Gastrocnemius medialis (tissue), 4 donors: ENCODE measurements at regions not wholly inside any gene's neighbourhood (a gene's known extent, or its start where the extent isn't known, plus 50 kb on each side); places are given as distances from the start of the nearest gene placed in this dataset.
A peak's percentile ranks its signal among the peaks of the same experiment; 100 is the strongest.
"Not testable (repeated sequence)": the region's sequence is repeated elsewhere in the genome, so short reads cannot be mapped to it uniquely, and the experiment has no call there.

ENCODE experiments used
- ATAC-seq, 2 donors: fragments of 150-250 bp; one replicate each; pipeline ENCODE4 v1.9.1; 2016
- DNase-seq, 2 donors: peaks; one replicate each; pipeline ENCODE4 v3.0.0-alpha.2; 2019
- H3K27ac ChIP-seq, 4 donors: fragments of 200-600 bp; sonication (generic); 1 replicate in 1 of 4; 2 replicates in 3 of 4; pipeline ENCODE4 v1.5.1; 2016 to 2018; ENCODE audit warnings: mild to moderate bottlenecking in 2 of 4, moderate library complexity in 1 of 4
- H3K27me3 ChIP-seq, 3 donors: fragments of 200-600 bp; sonication (generic) in 2 of 3; 1 replicate in 1 of 3; 2 replicates in 2 of 3; pipeline versions ENCODE4 v1.5.1 to v1.6.0; 2016 to 2019; ENCODE audit warnings: mild to moderate bottlenecking in 1 of 3, moderate library complexity in 1 of 3
- H3K36me3 ChIP-seq, 2 donors: fragments of 200-600 bp; sonication (generic) in 1 of 2; one replicate each; pipeline ENCODE4 v1.5.1; 2017 to 2018
- H3K4me1 ChIP-seq, 2 donors: fragments of 200-600 bp; sonication (generic) in 1 of 2; one replicate each; pipeline ENCODE4 v1.5.1; 2016 to 2017; ENCODE audit warnings: mild to moderate bottlenecking in 2 of 2
- H3K4me3 ChIP-seq, 4 donors: fragments of 200-600 bp; sonication (generic) in 3 of 4; 1 replicate in 1 of 4; 2 replicates in 3 of 4; pipeline ENCODE4 v1.5.1; 2016 to 2019; ENCODE audit warnings: mild to moderate bottlenecking in 2 of 4
- H3K9me3 ChIP-seq, 3 donors: fragments of 200-600 bp; sonication (generic) in 2 of 3; 1 replicate in 1 of 3; 2 replicates in 2 of 3; pipeline ENCODE4 v1.5.1; 2016 to 2019
- POLR2A ChIP-seq, 2 donors: fragments of 450-650 bp; IDR thresholded peaks; one replicate each; pipeline ENCODE4 v1.6.1; 2017; ENCODE audit warnings: antibody characterized with exemption in 2 of 2, mild to moderate bottlenecking in 2 of 2, moderate library complexity in 2 of 2
- in situ Hi-C, 4 donors: fragments of 200-750 bp; cut with MboI; loops; one replicate each; pipeline versions ENCODE4 v1.15.0 to v1.8.0; 2017; ENCODE audit warnings: low sequenced_read_pairs in 4 of 4
- intact Hi-C: fragments of 100-400 bp; cut with DNase I; formaldehyde crosslinking; loops from one replicate; pipeline ENCODE4 v1.15.1; 2023; ENCODE audit warnings: low total_unique reads
- TF ChIP-seq, protein P1 (sequence below), 5 experiments: fragments of 450-650 bp in 3 of 5; fragments of 200-600 bp in 2 of 5; sonication (generic) in 2 of 5; IDR thresholded peaks in 4 of 5; conservative IDR thresholded peaks in 1 of 5; 1 replicate in 4 of 5; 2 replicates in 1 of 5; pipeline ENCODE4 v1.5.1; 2016 to 2019; ENCODE audit warnings: antibody characterized with exemption in 5 of 5, mild to moderate bottlenecking in 3 of 5, moderate library complexity in 3 of 5

DNA sequence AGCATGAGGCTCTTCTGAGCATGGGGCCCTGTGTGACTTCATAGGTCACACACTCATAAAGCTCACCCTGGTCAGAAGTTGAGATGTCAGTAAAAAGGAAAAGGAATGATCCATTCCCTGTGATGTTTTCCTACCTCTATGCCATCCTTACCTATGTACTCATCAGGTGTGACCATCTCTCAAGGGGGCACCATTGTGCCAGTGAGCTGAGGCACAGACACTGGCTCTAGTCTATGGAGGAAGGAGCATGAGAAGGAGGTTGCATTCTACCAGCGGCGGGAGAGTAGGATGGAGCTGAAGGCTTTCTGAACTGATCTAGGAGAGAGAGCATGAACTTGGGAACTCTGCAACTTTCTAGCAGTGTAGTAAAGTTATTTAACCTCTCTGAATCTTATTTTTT lies 65.8 kb upstream of the RGL1 start:
- no peaks in the 10 kb centered on the region for H3K27me3 ChIP-seq
- TF ChIP-seq, protein P1, sequence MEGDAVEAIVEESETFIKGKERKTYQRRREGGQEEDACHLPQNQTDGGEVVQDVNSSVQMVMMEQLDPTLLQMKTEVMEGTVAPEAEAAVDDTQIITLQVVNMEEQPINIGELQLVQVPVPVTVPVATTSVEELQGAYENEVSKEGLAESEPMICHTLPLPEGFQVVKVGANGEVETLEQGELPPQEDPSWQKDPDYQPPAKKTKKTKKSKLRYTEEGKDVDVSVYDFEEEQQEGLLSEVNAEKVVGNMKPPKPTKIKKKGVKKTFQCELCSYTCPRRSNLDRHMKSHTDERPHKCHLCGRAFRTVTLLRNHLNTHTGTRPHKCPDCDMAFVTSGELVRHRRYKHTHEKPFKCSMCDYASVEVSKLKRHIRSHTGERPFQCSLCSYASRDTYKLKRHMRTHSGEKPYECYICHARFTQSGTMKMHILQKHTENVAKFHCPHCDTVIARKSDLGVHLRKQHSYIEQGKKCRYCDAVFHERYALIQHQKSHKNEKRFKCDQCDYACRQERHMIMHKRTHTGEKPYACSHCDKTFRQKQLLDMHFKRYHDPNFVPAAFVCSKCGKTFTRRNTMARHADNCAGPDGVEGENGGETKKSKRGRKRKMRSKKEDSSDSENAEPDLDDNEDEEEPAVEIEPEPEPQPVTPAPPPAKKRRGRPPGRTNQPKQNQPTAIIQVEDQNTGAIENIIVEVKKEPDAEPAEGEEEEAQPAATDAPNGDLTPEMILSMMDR (IDR thresholded peaks at IDR 0.05 in 4 of 5, conservative IDR thresholded peaks at IDR 0.05 in 1 of 5): no peak
- no peak for TF ChIP-seq POLR2A (IDR thresholded peaks at IDR 0.05)

DNA sequence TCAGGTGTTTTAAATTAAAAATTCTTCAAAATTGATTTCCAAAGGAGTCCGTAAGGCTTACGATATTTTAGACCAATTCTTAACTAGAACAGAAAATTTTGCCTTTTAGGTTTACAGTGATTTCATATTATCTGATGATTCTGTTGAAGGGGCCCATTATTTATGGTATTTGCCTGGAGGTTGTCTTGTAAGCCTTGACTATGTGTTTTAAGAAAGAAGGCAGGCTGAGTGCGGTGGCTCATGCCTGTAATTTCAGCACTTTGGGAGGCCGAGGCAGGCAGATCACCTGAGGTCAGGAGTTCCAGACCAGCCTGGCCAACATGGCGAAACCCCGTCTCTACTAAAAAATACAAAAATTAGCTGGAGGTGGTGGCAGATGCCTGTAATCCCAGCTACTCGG lies 67.0 kb upstream of the RGL1 start:
- DNase-seq, H3K36me3 ChIP-seq, in situ Hi-C loops, H3K9me3 ChIP-seq, ATAC-seq, H3K4me3 ChIP-seq, H3K4me1 ChIP-seq, H3K27me3 ChIP-seq, H3K27ac ChIP-seq: not testable (repeated sequence)
- intact Hi-C loops: loop anchor here (5.0 kb wide), 1 partner anchor 461 kb away; no protein-coding TSS in a partner anchor

More for the DNA sequence above, 65.8 kb upstream of the RGL1 start:
- in situ Hi-C loops (no loop called here), intact Hi-C loops (loop anchor here (5.0 kb wide), 1 partner anchor 462 kb away; no protein-coding TSS in a partner anchor)
- H3K9me3 ChIP-seq: no peaks in the 10 kb centered on the region
- DNase-seq (no peak), ATAC-seq (no peak)
- no peaks in the 10 kb centered on the region for H3K36me3 ChIP-seq
- no peak overlapping the region for H3K4me3 ChIP-seq
- H3K4me1 ChIP-seq: peaks cover 0 to 6% of the 10 kb centered on the region in 2 donors
- no peak overlapping the region for H3K27ac ChIP-seq

DNA sequence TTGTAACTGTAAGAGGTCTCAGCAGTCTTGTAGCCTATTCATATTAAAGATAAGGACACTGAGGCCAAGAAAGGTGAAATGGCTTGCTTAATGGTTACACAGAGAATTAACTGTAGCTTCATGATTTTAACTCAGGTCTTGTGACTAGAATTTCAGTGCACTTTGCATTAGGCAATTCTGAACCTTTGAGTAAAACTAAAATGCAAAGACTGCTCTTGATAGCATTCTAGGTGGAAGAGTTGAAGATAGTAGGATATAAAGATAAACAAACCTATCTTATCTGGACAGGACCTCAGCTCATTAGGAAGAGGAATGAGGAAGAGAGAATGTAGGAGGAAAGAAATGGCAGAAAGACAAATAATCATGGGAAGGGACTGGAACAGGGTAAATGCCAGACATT lies 68.6 kb upstream of the RGL1 start:
- ATAC-seq: no peak
- in situ Hi-C loops: no loop called here
- H3K4me1 ChIP-seq: peaks cover 0 to 6% of the 10 kb centered on the region in 2 donors

DNA sequence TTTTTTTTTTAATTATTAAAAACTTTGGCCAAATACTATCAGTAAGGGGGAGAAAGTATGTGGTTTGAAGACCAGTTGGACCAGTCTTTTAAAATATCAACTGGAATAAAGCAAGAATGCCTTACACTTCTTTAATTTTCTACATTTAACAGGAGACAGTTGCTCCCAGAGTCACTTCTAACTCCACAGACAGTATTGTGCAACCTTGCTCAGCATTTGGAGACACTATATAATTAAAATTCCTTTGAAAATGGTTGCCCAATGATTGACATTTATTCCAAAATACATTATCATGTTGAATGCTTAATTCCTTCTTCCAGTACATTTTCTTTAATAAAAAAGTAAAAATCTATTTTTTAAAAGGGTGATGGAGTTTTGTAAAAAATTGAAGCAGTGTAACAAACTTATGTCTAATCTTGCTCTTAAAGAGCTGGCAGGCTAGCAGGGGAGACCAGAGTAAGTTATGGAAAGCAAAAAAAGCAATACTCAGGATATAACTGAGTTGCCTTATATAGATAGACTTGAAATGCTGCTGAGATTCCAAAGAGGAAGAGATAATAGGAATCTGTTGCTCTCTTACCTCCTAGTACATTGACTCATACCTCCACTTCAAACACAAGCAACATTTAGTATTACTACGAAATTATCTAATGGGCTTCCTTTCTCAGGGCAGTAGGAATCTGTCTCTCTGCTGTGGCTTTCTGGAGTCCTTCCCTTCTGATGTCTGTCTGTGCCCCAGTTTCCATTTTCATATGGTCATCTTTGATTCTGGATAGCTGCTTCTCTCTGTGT lies 69.7 kb upstream of the RGL1 start:
- peak overlapping the region in 1 of 4 donors; percentile 28 for H3K27ac ChIP-seq
- no peaks in the 10 kb centered on the region for H3K9me3 ChIP-seq
- H3K36me3 ChIP-seq: no peaks in the 10 kb centered on the region
- H3K4me3 ChIP-seq: no peak overlapping the region
- in situ Hi-C loops: no loop called here
- DNase-seq (no peak), ATAC-seq (peak in 1 of 2 donors; percentile 33)
- TF ChIP-seq, protein P1 (IDR thresholded peaks at IDR 0.05 in 4 of 5, conservative IDR thresholded peaks at IDR 0.05 in 1 of 5): no peak
- no peak for TF ChIP-seq POLR2A (IDR thresholded peaks at IDR 0.05)
- peaks cover 0 to 6% of the 10 kb centered on the region in 2 donors for H3K4me1 ChIP-seq
- intact Hi-C loops: loop anchor here (5.0 kb wide), 1 partner anchor 458 kb away; no protein-coding TSS in a partner anchor
- H3K27me3 ChIP-seq: no peaks in the 10 kb centered on the region

More for the DNA sequence above, 68.6 kb upstream of the RGL1 start:
- DNase-seq: no peak
- TF ChIP-seq, protein P1 (IDR thresholded peaks at IDR 0.05 in 4 of 5, conservative IDR thresholded peaks at IDR 0.05 in 1 of 5): no peak
- no peak for TF ChIP-seq POLR2A (IDR thresholded peaks at IDR 0.05)
- Histone ChIP-seq H3K4me3 (no peak overlapping the region), H3K36me3 (no peaks in the 10 kb centered on the region), H3K9me3 (no peaks in the 10 kb centered on the region), H3K27ac (no peak overlapping the region), H3K27me3 (no peaks in the 10 kb centered on the region)
- intact Hi-C loops: loop anchor here (5.0 kb wide), 1 partner anchor 459 kb away; no protein-coding TSS in a partner anchor

DNA sequence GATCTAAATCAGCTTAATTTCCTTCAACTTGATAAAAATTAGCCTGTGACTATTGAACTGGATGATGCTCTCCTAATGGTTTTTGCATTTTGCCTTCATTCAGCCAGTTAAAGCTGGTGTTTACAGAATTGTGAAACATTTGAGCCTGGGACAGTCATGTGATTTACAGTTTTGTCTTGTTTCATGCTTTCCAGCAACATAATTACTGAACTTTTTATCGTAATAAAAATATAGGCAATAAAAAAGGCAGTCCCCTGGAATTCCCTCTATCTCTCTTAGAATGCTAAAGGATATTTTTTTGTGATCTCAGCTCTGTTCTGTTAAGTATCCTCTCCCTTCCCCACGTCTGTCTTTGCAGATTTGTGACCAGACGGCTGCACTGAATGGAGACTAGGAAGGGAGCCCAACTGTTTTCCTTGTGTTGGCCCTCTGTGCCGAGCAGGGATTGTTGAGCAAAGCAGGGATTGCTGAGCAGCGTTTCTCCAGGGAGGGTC lies 70.3 kb upstream of the RGL1 start:
- in situ Hi-C loops (no loop called here), intact Hi-C loops (loop anchor here (5.0 kb wide), 1 partner anchor 457 kb away; no protein-coding TSS in a partner anchor)
- peak; percentile 4 to 15 for DNase-seq
- no peaks in the 10 kb centered on the region for H3K9me3 ChIP-seq
- no peak overlapping the region for H3K4me3 ChIP-seq
- H3K27me3 ChIP-seq: no peaks in the 10 kb centered on the region
- peaks cover 0 to 3% of the 10 kb centered on the region in 2 donors for H3K4me1 ChIP-seq
- TF ChIP-seq POLR2A (IDR thresholded peaks at IDR 0.05): no peak
- TF ChIP-seq, protein P1 (IDR thresholded peaks at IDR 0.05 in 4 of 5, conservative IDR thresholded peaks at IDR 0.05 in 1 of 5): no peak
- H3K27ac ChIP-seq: peak overlapping the region in 1 of 4 donors; percentile 28
- H3K36me3 ChIP-seq: no peaks in the 10 kb centered on the region
- ATAC-seq: peak; percentile 51 to 63
